ENCODE measurements at regions not wholly inside any gene's neighbourhood (a gene's known extent, or its start where the extent isn't known, plus 50 kb on each side); places are given as distances from the start of the nearest gene placed in this dataset.

DNA sequence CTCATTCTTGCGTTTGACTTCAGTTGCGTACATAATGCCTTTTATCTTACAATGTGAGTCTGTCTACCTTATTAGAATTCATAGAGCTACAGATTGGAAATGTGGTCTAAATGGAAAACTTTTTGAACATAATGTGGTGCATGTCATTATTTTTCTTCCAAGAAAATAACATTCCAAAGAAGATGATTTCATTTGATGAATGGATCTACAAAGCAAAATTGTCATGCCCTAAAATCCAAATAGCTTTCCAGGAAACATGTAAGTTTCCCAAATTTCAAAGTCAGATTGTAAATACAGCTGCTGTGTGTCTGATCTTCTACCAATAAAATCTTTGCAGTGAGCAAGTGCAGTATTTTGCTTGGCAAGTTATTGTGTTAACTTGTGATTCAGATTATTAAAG is 101.8 kb upstream of the FZD8 start:
- no peak for ATAC-seq (ENCODE audit: insufficient read depth, low FRiP score)
- H3K36me3 ChIP-seq (ENCODE audit: control insufficient read depth in 4 of 4, insufficient read depth in 4 of 4, low read length in 4 of 4) = no peaks in the 10 kb centered on the region
- no peak for DNase-seq
- no peak overlapping the region for H3K27ac ChIP-seq (ENCODE audit: low read depth in 1 of 2, low read length in 1 of 2)
- H3K9me3 ChIP-seq (ENCODE audit: control insufficient read depth in 4 of 4, insufficient read depth in 3 of 4, low read length in 3 of 4) = no peaks in the 10 kb centered on the region
- no peaks in the 10 kb centered on the region for H3K4me1 ChIP-seq (ENCODE audit: control insufficient read depth in 5 of 5, insufficient read depth in 5 of 5, low read length in 5 of 5)
- no peaks in the 10 kb centered on the region for H3K27me3 ChIP-seq (ENCODE audit: control insufficient read depth in 3 of 3, insufficient read depth in 3 of 3, low read length in 2 of 3)
- TF ChIP-seq, protein P1, sequence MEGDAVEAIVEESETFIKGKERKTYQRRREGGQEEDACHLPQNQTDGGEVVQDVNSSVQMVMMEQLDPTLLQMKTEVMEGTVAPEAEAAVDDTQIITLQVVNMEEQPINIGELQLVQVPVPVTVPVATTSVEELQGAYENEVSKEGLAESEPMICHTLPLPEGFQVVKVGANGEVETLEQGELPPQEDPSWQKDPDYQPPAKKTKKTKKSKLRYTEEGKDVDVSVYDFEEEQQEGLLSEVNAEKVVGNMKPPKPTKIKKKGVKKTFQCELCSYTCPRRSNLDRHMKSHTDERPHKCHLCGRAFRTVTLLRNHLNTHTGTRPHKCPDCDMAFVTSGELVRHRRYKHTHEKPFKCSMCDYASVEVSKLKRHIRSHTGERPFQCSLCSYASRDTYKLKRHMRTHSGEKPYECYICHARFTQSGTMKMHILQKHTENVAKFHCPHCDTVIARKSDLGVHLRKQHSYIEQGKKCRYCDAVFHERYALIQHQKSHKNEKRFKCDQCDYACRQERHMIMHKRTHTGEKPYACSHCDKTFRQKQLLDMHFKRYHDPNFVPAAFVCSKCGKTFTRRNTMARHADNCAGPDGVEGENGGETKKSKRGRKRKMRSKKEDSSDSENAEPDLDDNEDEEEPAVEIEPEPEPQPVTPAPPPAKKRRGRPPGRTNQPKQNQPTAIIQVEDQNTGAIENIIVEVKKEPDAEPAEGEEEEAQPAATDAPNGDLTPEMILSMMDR (IDR thresholded peaks at IDR 0.05; ENCODE audit: control extremely low read depth, extremely low read depth) = no peak
- no peak overlapping the region for H3K9ac ChIP-seq (ENCODE audit: insufficient read depth in 1 of 2, low read length in 2 of 2)
- H3K4me3 ChIP-seq = no peak overlapping the region
- 83 to 87% methylated on average over 2 of the region's 2 CpGs for WGBS, 2 donors

- peaks cover 0 to 2% (median 0%) of the 10 kb centered on the region in 4 donors for H3K9me3 ChIP-seq (ENCODE audit: control insufficient read depth in 4 of 4, insufficient read depth in 3 of 4, low read length in 3 of 4)
- DNase-seq = no peak
- TF ChIP-seq, protein P1 (IDR thresholded peaks at IDR 0.05; ENCODE audit: control extremely low read depth, extremely low read depth) = no peak
Observed at GRCh38 chr10:35743351-35743750, 101.3 kb upstream of the FZD8 start.

DNA sequence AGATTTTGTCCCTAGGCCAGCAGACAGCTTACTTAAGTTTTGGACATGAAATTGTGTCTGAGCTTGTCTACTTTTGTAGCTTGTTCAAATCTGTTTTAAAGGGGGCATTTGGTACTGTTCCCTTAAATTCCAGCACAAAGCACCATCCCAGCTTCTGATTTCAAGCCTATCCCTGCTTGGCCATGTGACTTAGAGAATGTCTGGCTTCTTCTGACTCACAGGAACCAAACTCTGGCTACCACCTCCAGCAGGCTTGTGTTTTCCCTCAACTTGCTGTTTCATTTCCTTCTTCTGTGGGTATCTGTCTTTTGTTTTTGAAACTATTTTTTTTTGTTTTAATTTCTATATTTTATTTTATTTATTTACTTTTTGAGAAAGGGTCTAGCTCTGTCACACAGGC is 97.9 kb upstream of the FZD8 start:
- no peak overlapping the region for H3K27ac ChIP-seq (ENCODE audit: low read depth in 1 of 2, low read length in 1 of 2)
- peaks cover 0 to 4% (median 0%) of the 10 kb centered on the region in 4 donors for H3K9me3 ChIP-seq (ENCODE audit: control insufficient read depth in 4 of 4, insufficient read depth in 3 of 4, low read length in 3 of 4)
- DNase-seq (no peak), ATAC-seq (ENCODE audit: insufficient read depth, low FRiP score) (no peak)
- no peak overlapping the region for H3K4me3 ChIP-seq
- H3K4me1 ChIP-seq (ENCODE audit: control insufficient read depth in 5 of 5, insufficient read depth in 5 of 5, low read length in 5 of 5) = no peaks in the 10 kb centered on the region
- TF ChIP-seq, protein P1 (IDR thresholded peaks at IDR 0.05; ENCODE audit: control extremely low read depth, extremely low read depth) = no peak
- H3K27me3 ChIP-seq (ENCODE audit: control insufficient read depth in 3 of 3, insufficient read depth in 3 of 3, low read length in 2 of 3) = no peaks in the 10 kb centered on the region
- H3K36me3 ChIP-seq (ENCODE audit: control insufficient read depth in 4 of 4, insufficient read depth in 4 of 4, low read length in 4 of 4) = no peaks in the 10 kb centered on the region
- no peak overlapping the region for H3K9ac ChIP-seq (ENCODE audit: insufficient read depth in 1 of 2, low read length in 2 of 2)

More at GRCh38 chr10:35743351-35743750, 101.3 kb upstream of the FZD8 start:
- Histone ChIP-seq H3K4me1 (ENCODE audit: control insufficient read depth in 5 of 5, insufficient read depth in 5 of 5, low read length in 5 of 5) (no peaks in the 10 kb centered on the region), H3K27me3 (ENCODE audit: control insufficient read depth in 3 of 3, insufficient read depth in 3 of 3, low read length in 2 of 3) (no peaks in the 10 kb centered on the region), H3K36me3 (ENCODE audit: control insufficient read depth in 4 of 4, insufficient read depth in 4 of 4, low read length in 4 of 4) (no peaks in the 10 kb centered on the region), H3K9ac (ENCODE audit: insufficient read depth in 1 of 2, low read length in 2 of 2) (no peak overlapping the region), H3K4me3 (no peak overlapping the region), H3K27ac (ENCODE audit: low read depth in 1 of 2, low read length in 1 of 2) (no peak overlapping the region)
- ATAC-seq (ENCODE audit: insufficient read depth, low FRiP score) = no peak

DNA sequence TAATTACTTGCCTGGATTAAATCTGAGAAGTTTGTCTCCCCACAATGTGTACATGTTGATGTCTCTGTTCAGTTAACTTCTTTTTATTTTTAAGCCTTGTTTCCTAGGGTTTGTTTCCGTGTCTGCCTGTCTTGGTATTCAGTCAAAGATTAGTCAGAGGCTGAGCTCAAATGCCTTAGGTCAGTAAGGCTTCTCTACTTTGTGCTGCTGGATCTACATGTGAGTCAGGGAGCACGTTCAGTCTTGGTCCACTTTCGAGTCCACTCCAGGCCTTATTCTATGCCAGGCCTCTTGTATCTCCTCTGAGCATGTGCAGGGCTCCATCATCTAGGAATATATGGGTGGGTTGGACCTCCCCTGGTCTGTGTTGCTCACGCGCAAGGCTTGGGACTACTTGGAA is 93.3 kb upstream of the FZD8 start:
- DNase-seq = no peak
- no peak for ATAC-seq (ENCODE audit: insufficient read depth, low FRiP score)
- Histone ChIP-seq H3K36me3 (ENCODE audit: control insufficient read depth in 4 of 4, insufficient read depth in 4 of 4, low read length in 4 of 4) (no peaks in the 10 kb centered on the region), H3K27ac (ENCODE audit: low read depth in 1 of 2, low read length in 1 of 2) (no peak overlapping the region), H3K27me3 (ENCODE audit: control insufficient read depth in 3 of 3, insufficient read depth in 3 of 3, low read length in 2 of 3) (no peaks in the 10 kb centered on the region), H3K4me3 (no peak overlapping the region), H3K9me3 (ENCODE audit: control insufficient read depth in 4 of 4, insufficient read depth in 3 of 4, low read length in 3 of 4) (peaks cover 0 to 4% (median 0%) of the 10 kb centered on the region in 4 donors), H3K4me1 (ENCODE audit: control insufficient read depth in 5 of 5, insufficient read depth in 5 of 5, low read length in 5 of 5) (no peaks in the 10 kb centered on the region), H3K9ac (ENCODE audit: insufficient read depth in 1 of 2, low read length in 2 of 2) (no peak overlapping the region)
- TF ChIP-seq, protein P1 (IDR thresholded peaks at IDR 0.05; ENCODE audit: control extremely low read depth, extremely low read depth) = no peak
- 90 to 96% methylated on average over 5 of the region's 5 CpGs for WGBS, 2 donors
